H1 (cell line): ENCODE measurements at regions not wholly inside any gene's neighbourhood (a gene's known extent, or its start where the extent isn't known, plus 50 kb on each side); places are given as distances from the start of the nearest gene placed in this dataset.

Source experiments
- CTCF ChIA-PET: fragments of 300-600 bp; sonication (Branson Sonifier 250); formaldehyde crosslinking; loops from one replicate; lab custom pipeline; 2021; ENCODE audit not compliant: partially characterized antibody; lab: Charles Lee
- POLR2A ChIA-PET: fragments of 300-600 bp; sonication (Branson Sonifier 250); formaldehyde crosslinking; loops from one replicate; lab custom pipeline; 2021; ENCODE audit warnings: inconsistent platforms; ENCODE audit not compliant: partially characterized antibody; lab: Charles Lee
- DNase-seq, 2 experiments: peaks; one replicate each; pipeline versions ENCODE4 v3.0.0 to v3.0.0-alpha.2; 2010 to 2022; ENCODE audit warnings: low spot score in 2 of 2, low read depth in 1 of 2, mixed read lengths in 1 of 2
- FAIRE-seq: peaks from 2 replicates; lab custom pipeline; 2011; peaks lifted over from hg19 to GRCh38; lab: Jason Lieb, UNC
- H2AFZ ChIP-seq: 2 replicates; pipeline ENCODE4 v1.8.1; 2012; ENCODE audit warnings: low read length, inconsistent platforms
- H2AK5ac ChIP-seq: 2 replicates; pipeline ENCODE4 v1.6.1; 2013; ENCODE audit warnings: low read depth, low read length
- H2BK120ac ChIP-seq: replicated peaks from 2 replicates; pipeline ENCODE3; 2013; ENCODE audit warnings: low read depth, low read length, inconsistent platforms
- H2BK12ac ChIP-seq: 2 replicates; pipeline ENCODE4 v1.6.1; 2013; ENCODE audit warnings: low read depth, low read length
- H2BK15ac ChIP-seq: 2 replicates; pipeline ENCODE4 v1.6.1; 2013; ENCODE audit warnings: low read length
- H2BK20ac ChIP-seq: 2 replicates; pipeline ENCODE4 v1.6.1; 2013; ENCODE audit warnings: low read length
- H2BK5ac ChIP-seq: 2 replicates; pipeline ENCODE4 v1.6.1; 2013; ENCODE audit warnings: low read depth, low read length
- H3K14ac ChIP-seq: 2 replicates; pipeline ENCODE4 v1.6.1; 2013; ENCODE audit warnings: inconsistent platforms; ENCODE audit not compliant: insufficient read length
- H3K18ac ChIP-seq: 2 replicates; pipeline ENCODE4 v1.6.1; 2013; ENCODE audit warnings: low read length; ENCODE audit errors: extremely low read depth
- H3K23ac ChIP-seq: 2 replicates; pipeline ENCODE4 v1.6.1; 2013; ENCODE audit warnings: inconsistent platforms; ENCODE audit not compliant: insufficient read length
- H3K23me2 ChIP-seq: 2 replicates; pipeline ENCODE4 v1.6.1; 2013; ENCODE audit warnings: low read depth, low read length
- H3K27ac ChIP-seq: 2 replicates; pipeline ENCODE4 v1.6.1; 2011; ENCODE audit warnings: low read depth, low read length, inconsistent platforms
- H3K27me3 ChIP-seq, 4 experiments: replicated peaks in 1 of 4; 1 replicate in 1 of 4; 2 replicates in 3 of 4; pipeline versions ENCODE4 v1.6.1 to v1.8.1; 2011 to 2013; ENCODE audit warnings: low read length in 3 of 4, mild to moderate bottlenecking in 3 of 4, inconsistent platforms in 2 of 4, mixed read lengths in 2 of 4, moderate library complexity in 1 of 4; ENCODE audit not compliant: control insufficient read depth in 3 of 4, insufficient read depth in 3 of 4; ENCODE audit errors: extremely low read depth in 1 of 4
- H3K36me3 ChIP-seq, 4 experiments: 2 replicates each; pipeline versions ENCODE4 v1.6.1 to v1.8.1; 2011 to 2013; ENCODE audit warnings: mild to moderate bottlenecking in 4 of 4, low read length in 3 of 4, moderate library complexity in 2 of 4, control low read depth in 1 of 4, inconsistent platforms in 1 of 4; ENCODE audit not compliant: insufficient read depth in 4 of 4, control insufficient read depth in 2 of 4
- H3K4ac ChIP-seq: replicated peaks from 2 replicates; pipeline ENCODE3; 2013; ENCODE audit warnings: low read length, low read depth, mixed read lengths, inconsistent platforms; ENCODE audit not compliant: insufficient read length
- H3K4me1 ChIP-seq, 4 experiments: replicated peaks in 1 of 4; 1 replicate in 1 of 4; 2 replicates in 3 of 4; pipeline versions ENCODE4 v1.6.1 to v1.8.1; 2011 to 2013; ENCODE audit warnings: low read length in 3 of 4, inconsistent platforms in 2 of 4, mixed read lengths in 1 of 4; ENCODE audit not compliant: insufficient read depth in 4 of 4, control insufficient read depth in 3 of 4
- H3K4me2 ChIP-seq, 2 experiments: 2 replicates each; pipeline versions ENCODE4 v1.6.1 to v1.8.1; 2011 to 2013; ENCODE audit warnings: low read depth in 2 of 2, low read length in 2 of 2, control low read depth in 1 of 2, inconsistent platforms in 1 of 2, mild to moderate bottlenecking in 1 of 2; ENCODE audit not compliant: insufficient read depth in 1 of 2
- H3K4me3 ChIP-seq, 4 experiments: fragments of 200-600, 300-600 bp in 1 of 4; sonication (generic), shearing (Covaris generic), sonication (Bioruptor Twin) in 1 of 4; 2 replicates each; pipeline versions ENCODE4 v1.5.1 to v1.8.1; 2011 to 2016; ENCODE audit warnings: low read length in 4 of 4, low read depth in 3 of 4, control low read depth in 2 of 4, inconsistent platforms in 2 of 4, mild to moderate bottlenecking in 2 of 4, mixed read lengths in 1 of 4, moderate library complexity in 1 of 4; ENCODE audit not compliant: insufficient read depth in 2 of 4; ENCODE audit errors: extremely low read depth in 1 of 4
- H3K56ac ChIP-seq: replicated peaks from 2 replicates; pipeline ENCODE3; 2013; ENCODE audit warnings: low read depth, mild to moderate bottlenecking, mixed read lengths, low read length, inconsistent platforms; ENCODE audit not compliant: insufficient read length
- H3K79me1 ChIP-seq: 2 replicates; pipeline ENCODE4 v1.6.1; 2013; ENCODE audit warnings: low read depth, low read length, control low read depth
- H3K79me2 ChIP-seq, 2 experiments: 2 replicates each; pipeline versions ENCODE4 v1.6.1 to v1.8.1; 2012 to 2013; ENCODE audit warnings: low read length in 2 of 2, mild to moderate bottlenecking in 2 of 2, inconsistent platforms in 1 of 2; ENCODE audit not compliant: insufficient read depth in 2 of 2, control insufficient read depth in 1 of 2
- H3K9ac ChIP-seq, 4 experiments: replicated peaks in 1 of 4; 1 replicate in 1 of 4; 2 replicates in 3 of 4; pipeline versions ENCODE4 v1.6.1 to v1.8.1; 2011 to 2013; ENCODE audit warnings: low read depth in 3 of 4, low read length in 3 of 4, control low read depth in 2 of 4, mild to moderate bottlenecking in 2 of 4, moderate library complexity in 2 of 4, inconsistent platforms in 1 of 4; ENCODE audit errors: extremely low read depth in 1 of 4
- H3K9me3 ChIP-seq, 2 experiments: 2 replicates each; pipeline versions ENCODE4 v1.6.1 to v1.8.1; 2012 to 2013; ENCODE audit warnings: mild to moderate bottlenecking in 2 of 2, moderate library complexity in 2 of 2, control low read depth in 1 of 2, inconsistent platforms in 1 of 2, low read depth in 1 of 2, low read length in 1 of 2, mixed read lengths in 1 of 2; ENCODE audit not compliant: insufficient read depth in 2 of 2
- H4K20me1 ChIP-seq, 2 experiments: replicated peaks in 1 of 2; 2 replicates each; pipeline versions ENCODE3 to v1.8.1; 2011 to 2013; ENCODE audit warnings: inconsistent platforms in 2 of 2, low read length in 2 of 2, mild to moderate bottlenecking in 1 of 2; ENCODE audit not compliant: insufficient read depth in 2 of 2, control insufficient read depth in 1 of 2
- H4K5ac ChIP-seq: 2 replicates; pipeline ENCODE4 v1.6.1; 2013; ENCODE audit warnings: low read length, low read depth, mixed read lengths, inconsistent platforms; ENCODE audit not compliant: insufficient read length
- H4K8ac ChIP-seq: 2 replicates; pipeline ENCODE4 v1.8.0; 2013; ENCODE audit warnings: mild to moderate bottlenecking, moderate library complexity, low read length, inconsistent platforms; ENCODE audit not compliant: insufficient read depth; ENCODE audit errors: extremely low read depth
- H4K91ac ChIP-seq: replicated peaks from 2 replicates; pipeline ENCODE3; 2013; ENCODE audit warnings: low read length, mixed read lengths, inconsistent platforms; ENCODE audit not compliant: insufficient read length
- BACH1 ChIP-seq: IDR thresholded peaks from 2 replicates; pipeline ENCODE4 v1.6.1; 2012; ENCODE audit warnings: low read length, improper control_type of control experiment
- CTBP2 ChIP-seq: IDR thresholded peaks from 2 replicates; pipeline ENCODE4 v1.7.0; 2011; ENCODE audit warnings: borderline replicate concordance, mild to moderate bottlenecking, moderate library complexity, mixed read lengths, low read length; ENCODE audit not compliant: insufficient read depth, insufficient read length
- RFX5 ChIP-seq: IDR thresholded peaks from 2 replicates; pipeline ENCODE4 v1.6.1; 2011; ENCODE audit warnings: low read depth, low read length, improper control_type of control experiment, borderline replicate concordance
- TCF12 ChIP-seq: IDR thresholded peaks from 2 replicates; pipeline ENCODE4 v1.6.1; 2011; ENCODE audit warnings: low read depth, mild to moderate bottlenecking, low read length
- WGBS, 2 experiments: shearing (Covaris generic) in 1 of 2; methylation state at CpG; one replicate each; pipeline versions ENCODE4 v1.1.6 to v1.1.7; 2013 to 2015; ENCODE audit warnings: low lambda C conversion rate in 2 of 2, mixed read lengths in 2 of 2, inconsistent platforms in 1 of 2, low coverage in 1 of 2, missing lambda C conversion rate in 1 of 2; ENCODE audit not compliant: insufficient replicate concordance in 2 of 2, insufficient coverage in 1 of 2, insufficient read length in 1 of 2; ENCODE audit errors: extremely low coverage in 1 of 2, missing lambda C conversion rate in 1 of 2; 5-methylcytosine and 5-hydroxymethylcytosine counted together

DNA sequence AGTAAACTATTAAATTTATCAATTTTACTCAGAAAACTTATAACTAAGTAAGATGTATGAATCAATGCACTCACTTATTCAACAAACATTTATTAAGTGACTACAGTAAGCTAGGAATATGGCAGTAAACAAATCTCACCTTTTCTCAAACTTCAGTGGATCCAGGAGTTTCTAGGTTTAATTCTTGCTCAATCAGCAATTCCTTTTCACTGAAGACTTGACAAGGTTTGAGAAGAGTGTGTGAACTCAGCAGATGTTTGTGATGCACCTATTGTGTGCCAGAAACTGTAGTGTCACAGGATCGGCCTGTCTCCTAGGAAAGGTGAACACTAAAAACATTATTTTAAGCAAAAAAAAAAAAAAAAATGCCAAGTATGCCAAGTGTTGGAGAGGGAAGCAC, 167.8 kb downstream of the ALG10 start:
- no peak overlapping the region for H3K18ac ChIP-seq
- H3K23me2 ChIP-seq: no peaks in the 10 kb centered on the region
- WGBS, 2 experiments: 93% methylated on average over 1 of the region's 1 CpG; no CpG with 5 or more reads in 1 of the 2 experiments
- no peaks in the 10 kb centered on the region for H4K20me1 ChIP-seq
- no peak overlapping the region for H4K8ac ChIP-seq
- no peak overlapping the region for H2BK15ac ChIP-seq
- FAIRE-seq: no peak
- H2BK5ac ChIP-seq: no peak overlapping the region
- H3K27ac ChIP-seq: no peak overlapping the region
- no peak overlapping the region for H2BK12ac ChIP-seq
- POLR2A ChIA-PET: no interaction called here
- no peaks in the 10 kb centered on the region for H3K79me2 ChIP-seq
- H3K79me1 ChIP-seq: no peaks in the 10 kb centered on the region
- no peak overlapping the region for H3K56ac ChIP-seq
- no peak overlapping the region for H3K4me3 ChIP-seq
- H3K9me3 ChIP-seq: peaks cover 64 to 66% of the 10 kb centered on the region in 2 experiments
- no peak overlapping the region for H2BK20ac ChIP-seq
- H4K5ac ChIP-seq: no peak overlapping the region
- TF ChIP-seq TCF12: no peak
- TF ChIP-seq RFX5: no peak
- TF ChIP-seq CTBP2: no peak
- TF ChIP-seq BACH1: no peak
- TF ChIP-seq, all 59 proteins: peak for 0
- no peak overlapping the region for H4K91ac ChIP-seq
- no peak overlapping the region for H3K9ac ChIP-seq
- no peak for DNase-seq
- CTCF ChIA-PET: no interaction called here
- H3K4ac ChIP-seq: no peak overlapping the region
- H2AK5ac ChIP-seq: no peak overlapping the region
- H2AFZ ChIP-seq: no peak overlapping the region
- H3K27me3 ChIP-seq: no peaks in the 10 kb centered on the region
- no peak overlapping the region for H3K14ac ChIP-seq
- no peak overlapping the region for H3K4me2 ChIP-seq
- H3K4me1 ChIP-seq: no peaks in the 10 kb centered on the region
- no peak overlapping the region for H2BK120ac ChIP-seq
- H3K36me3 ChIP-seq: no peaks in the 10 kb centered on the region
- H3K23ac ChIP-seq: no peak overlapping the region
